ENCODE measurements at regions not wholly inside any gene's neighbourhood (a gene's known extent, or its start where the extent isn't known, plus 50 kb on each side); places are given as distances from the start of the nearest gene placed in this dataset.
"Not testable (repeated sequence)": the region's sequence is repeated elsewhere in the genome, so short reads cannot be mapped to it uniquely, and the experiment has no call there.

- no peak for DNase-seq
- no peak for TF ChIP-seq POLR2A (IDR thresholded peaks at IDR 0.05; ENCODE audit: low read length)
Observed at GRCh38 chr5:91472631-91473030, 89.5 kb upstream of the ARRDC3 start.

GRCh38 chr5:91469517-91470165 is 86.5 kb upstream of the ARRDC3 start:
- DNase-seq = no peak
- TF ChIP-seq GATA1 (IDR thresholded peaks at IDR 0.05; ENCODE audit: low read depth, low read length) = no peak
- TF ChIP-seq POLR2A (IDR thresholded peaks at IDR 0.05; ENCODE audit: low read length) = no peak

GRCh38 chr5:91468651-91469422 is 85.7 kb upstream of the ARRDC3 start:
- no peak for TF ChIP-seq POLR2A (IDR thresholded peaks at IDR 0.05; ENCODE audit: low read length)
- no peak for TF ChIP-seq GATA1 (IDR thresholded peaks at IDR 0.05; ENCODE audit: low read depth, low read length)
- no peak for DNase-seq

GRCh38 chr5:91464886-91465646 is 81.9 kb upstream of the ARRDC3 start:
- TF ChIP-seq GATA1 (IDR thresholded peaks at IDR 0.05; ENCODE audit: low read depth, low read length) (no peak), POLR2A (IDR thresholded peaks at IDR 0.05; ENCODE audit: low read length) (no peak)

DNA sequence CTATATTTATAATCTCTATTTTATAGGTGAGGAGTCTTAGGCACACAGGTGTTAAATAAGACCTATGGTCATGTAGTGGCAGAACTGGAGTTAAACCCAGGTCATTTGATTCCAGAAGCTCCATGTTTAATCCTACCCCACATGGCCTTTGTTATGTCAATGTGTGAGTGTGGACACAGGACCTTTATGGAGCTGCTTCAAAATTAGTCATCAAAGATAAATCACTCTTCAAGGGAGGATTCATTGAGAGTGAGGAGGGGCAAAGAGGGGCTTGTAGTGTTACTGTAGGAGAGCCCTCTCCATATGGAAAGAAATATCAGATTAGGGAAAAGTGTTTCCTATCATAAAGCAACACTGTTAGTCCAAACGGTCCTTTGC is 74.6 kb upstream of the ARRDC3 start:
- TF ChIP-seq POLR2A (IDR thresholded peaks at IDR 0.05; ENCODE audit: low read length) (no peak), GATA1 (IDR thresholded peaks at IDR 0.05; ENCODE audit: low read depth, low read length) (no peak)
- no peak for DNase-seq

More at GRCh38 chr5:91464886-91465646, 81.9 kb upstream of the ARRDC3 start:
- DNase-seq = no peak

GRCh38 chr5:91456928-91457680 is 74.0 kb upstream of the ARRDC3 start:
- DNase-seq = no peak
- no peak for TF ChIP-seq POLR2A (IDR thresholded peaks at IDR 0.05; ENCODE audit: low read length)
- TF ChIP-seq GATA1 (IDR thresholded peaks at IDR 0.05; ENCODE audit: low read depth, low read length) = no peak

GRCh38 chr5:91449083-91449482 is 66.0 kb upstream of the ARRDC3 start:
- DNase-seq = no peak

DNA sequence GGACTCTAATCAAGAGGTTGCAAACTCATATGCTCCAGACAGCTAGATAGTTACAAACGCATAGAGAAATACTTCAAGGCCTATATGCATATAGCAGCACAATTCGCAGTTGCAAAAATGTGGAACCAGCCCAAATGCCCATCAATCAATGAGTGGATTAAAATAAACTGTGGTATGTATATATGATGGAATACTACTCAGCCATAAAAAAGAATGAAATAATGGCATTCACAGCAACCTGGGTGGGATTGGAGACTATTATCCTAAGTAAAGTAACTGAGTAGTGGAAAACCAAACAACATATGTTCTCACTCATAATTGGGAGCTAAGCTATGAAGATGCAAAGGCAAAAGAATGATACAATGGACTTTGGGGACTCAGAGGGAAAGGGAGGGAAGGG is 65.0 kb upstream of the ARRDC3 start:
- not testable (repeated sequence) for DNase-seq

More at GRCh38 chr5:91449083-91449482, 66.0 kb upstream of the ARRDC3 start:
- no peak for TF ChIP-seq GATA1 (IDR thresholded peaks at IDR 0.05; ENCODE audit: low read depth, low read length)
- TF ChIP-seq POLR2A (IDR thresholded peaks at IDR 0.05; ENCODE audit: low read length) = no peak

DNA sequence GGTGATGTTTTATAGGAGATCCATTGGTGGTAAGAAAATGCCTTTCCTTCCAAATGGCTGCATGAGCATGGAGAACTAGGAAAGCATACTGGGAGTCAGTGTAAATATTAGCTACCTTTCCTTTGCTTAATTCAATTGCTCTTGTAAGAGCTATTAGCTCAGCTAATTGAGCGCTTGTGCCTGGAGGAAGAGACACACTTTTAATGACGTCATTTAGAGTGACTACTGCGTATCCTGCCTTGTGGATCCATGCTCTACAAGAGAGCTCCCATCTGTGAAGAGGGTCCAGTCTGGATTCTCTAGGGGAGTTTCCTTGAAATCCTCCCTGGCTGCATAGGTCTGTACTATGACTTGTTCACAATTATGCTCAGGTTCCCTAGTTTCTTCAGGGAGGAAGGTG is 63.8 kb upstream of the ARRDC3 start:
- not testable (repeated sequence) for DNase-seq

DNA sequence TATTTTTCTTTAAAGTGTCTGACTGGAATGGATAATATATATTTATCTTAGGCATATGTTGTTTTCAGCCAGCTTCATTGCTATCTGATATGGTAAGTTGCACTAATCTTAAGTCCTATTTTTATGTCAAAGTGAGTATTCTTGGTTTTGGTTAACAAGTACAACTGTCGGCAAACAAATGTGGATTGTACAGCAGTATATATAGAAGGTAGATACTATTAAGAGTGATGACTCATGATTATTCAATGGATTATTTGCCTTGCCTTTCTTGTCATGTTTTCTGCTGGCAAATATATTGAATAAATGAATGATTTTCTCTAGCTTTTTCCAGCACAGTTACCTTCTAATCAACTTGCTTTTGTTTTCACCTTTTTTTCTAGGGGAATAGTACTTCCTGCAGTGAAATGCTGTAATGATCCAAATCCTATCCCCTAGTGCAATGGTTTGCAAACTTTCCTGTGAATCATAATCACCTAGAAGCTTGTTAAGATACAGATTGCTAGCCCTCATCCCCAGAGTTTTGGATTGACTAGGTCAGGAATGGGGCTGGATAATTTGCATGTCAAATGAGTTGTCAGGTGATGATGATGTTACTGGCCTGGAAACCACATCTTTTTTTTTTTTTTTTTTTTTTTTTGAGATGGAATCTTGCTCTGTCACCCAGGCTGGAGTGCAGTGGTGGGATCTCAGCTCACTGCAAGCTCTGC is 60.8 kb upstream of the ARRDC3 start:
- no peak for DNase-seq
- no peak for TF ChIP-seq POLR2A (IDR thresholded peaks at IDR 0.05; ENCODE audit: low read length)
- TF ChIP-seq GATA1 (IDR thresholded peaks at IDR 0.05; ENCODE audit: low read depth, low read length) = no peak

DNA sequence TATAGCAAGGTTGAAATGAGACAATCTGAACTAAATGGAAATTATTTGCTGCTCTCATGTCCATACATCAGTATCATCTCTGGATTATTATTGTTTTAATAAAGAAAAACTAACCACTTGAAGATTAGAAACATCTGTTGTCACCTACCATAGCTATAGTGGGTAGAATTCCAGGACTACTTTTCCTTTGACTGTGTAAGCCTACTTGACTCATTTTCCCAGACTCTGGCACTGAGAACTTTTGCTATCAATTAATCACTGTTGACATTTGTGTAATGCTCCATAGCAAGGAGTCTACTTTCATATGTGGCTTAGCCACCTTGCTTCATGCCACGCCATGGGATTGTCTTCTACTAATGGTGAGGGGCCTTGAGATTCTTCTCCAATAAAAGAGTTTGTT is 59.9 kb upstream of the ARRDC3 start:
- TF ChIP-seq GATA1 (IDR thresholded peaks at IDR 0.05; ENCODE audit: low read depth, low read length) (no peak), POLR2A (IDR thresholded peaks at IDR 0.05; ENCODE audit: low read length) (no peak)
- no peak for DNase-seq

DNA sequence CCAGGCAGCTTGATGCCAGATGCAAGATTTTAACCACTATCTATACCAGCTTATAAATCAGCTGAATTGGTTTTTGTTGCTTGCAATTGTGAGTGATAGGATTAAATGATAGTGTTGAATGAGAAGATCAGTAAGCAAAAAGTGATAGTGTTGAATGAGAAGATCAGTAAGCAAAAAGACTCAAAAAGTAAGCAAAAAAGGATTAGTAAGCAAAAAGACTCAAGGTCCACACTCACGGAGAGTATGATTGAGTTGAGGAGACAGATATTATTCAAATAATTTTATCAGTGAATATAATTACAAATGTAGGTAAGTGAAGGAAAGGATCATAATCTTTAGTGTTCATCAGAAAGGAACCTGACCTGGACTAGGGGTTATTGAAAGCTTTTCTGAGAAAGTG is 58.0 kb upstream of the ARRDC3 start:
- no peak for TF ChIP-seq POLR2A (IDR thresholded peaks at IDR 0.05; ENCODE audit: low read length)
- TF ChIP-seq GATA1 (IDR thresholded peaks at IDR 0.05; ENCODE audit: low read depth, low read length) = no peak
- DNase-seq = no peak

DNA sequence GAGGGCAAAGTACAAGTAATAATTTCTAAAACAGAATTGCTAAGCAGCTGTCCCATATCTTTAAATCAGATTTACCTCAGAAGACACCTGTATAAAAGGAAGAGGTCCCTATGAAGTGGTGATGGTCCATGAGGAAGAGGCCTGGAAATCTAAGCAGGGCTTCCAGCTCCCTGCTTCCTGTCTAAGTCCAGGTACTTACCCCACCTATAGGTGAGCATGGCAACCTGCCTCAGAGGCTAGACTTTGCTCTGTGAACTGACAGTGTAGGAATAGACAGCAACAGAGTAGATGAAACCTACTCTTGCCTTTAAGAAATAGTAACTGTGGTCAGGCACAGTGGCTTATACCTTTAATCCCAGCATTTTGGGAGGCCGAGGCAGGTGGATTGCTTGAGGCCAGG is 55.8 kb upstream of the ARRDC3 start:
- TF ChIP-seq POLR2A (IDR thresholded peaks at IDR 0.05; ENCODE audit: low read length) (no peak), GATA1 (IDR thresholded peaks at IDR 0.05; ENCODE audit: low read depth, low read length) (no peak)
- no peak for DNase-seq
